Hepatocyte (in vitro differentiated cells): ENCODE measurements at regions not wholly inside any gene's neighbourhood (a gene's known extent, or its start where the extent isn't known, plus 50 kb on each side); places are given as distances from the start of the nearest gene placed in this dataset.

Experiments used
- EZH2 ChIP-seq: fragments of 200-600 bp; sonication (generic); IDR thresholded peaks from 2 replicates; pipeline ENCODE4 v1.6.1; 2016; ENCODE audit warnings: antibody characterized with exemption, mild to moderate bottlenecking, borderline replicate concordance
- EZH2phosphoT487 ChIP-seq: fragments of 200-600 bp; sonication (generic); IDR thresholded peaks from one replicate; pipeline ENCODE4 v1.6.1; 2018; ENCODE audit warnings: antibody characterized with exemption, mild to moderate bottlenecking, low read depth, moderate library complexity; ENCODE audit not compliant: unreplicated experiment, severe bottlenecking
- TF ChIP-seq, protein P1 (sequence below): fragments of 200-600 bp; sonication (generic); IDR thresholded peaks from 2 replicates; pipeline ENCODE4 v1.5.1; 2016; ENCODE audit warnings: antibody characterized with exemption, mild to moderate bottlenecking; ENCODE audit not compliant: poor library complexity

GRCh38 chr21:15255763-15256162, 191.0 kb upstream of the NRIP1 start:
- TF ChIP-seq, protein P1, sequence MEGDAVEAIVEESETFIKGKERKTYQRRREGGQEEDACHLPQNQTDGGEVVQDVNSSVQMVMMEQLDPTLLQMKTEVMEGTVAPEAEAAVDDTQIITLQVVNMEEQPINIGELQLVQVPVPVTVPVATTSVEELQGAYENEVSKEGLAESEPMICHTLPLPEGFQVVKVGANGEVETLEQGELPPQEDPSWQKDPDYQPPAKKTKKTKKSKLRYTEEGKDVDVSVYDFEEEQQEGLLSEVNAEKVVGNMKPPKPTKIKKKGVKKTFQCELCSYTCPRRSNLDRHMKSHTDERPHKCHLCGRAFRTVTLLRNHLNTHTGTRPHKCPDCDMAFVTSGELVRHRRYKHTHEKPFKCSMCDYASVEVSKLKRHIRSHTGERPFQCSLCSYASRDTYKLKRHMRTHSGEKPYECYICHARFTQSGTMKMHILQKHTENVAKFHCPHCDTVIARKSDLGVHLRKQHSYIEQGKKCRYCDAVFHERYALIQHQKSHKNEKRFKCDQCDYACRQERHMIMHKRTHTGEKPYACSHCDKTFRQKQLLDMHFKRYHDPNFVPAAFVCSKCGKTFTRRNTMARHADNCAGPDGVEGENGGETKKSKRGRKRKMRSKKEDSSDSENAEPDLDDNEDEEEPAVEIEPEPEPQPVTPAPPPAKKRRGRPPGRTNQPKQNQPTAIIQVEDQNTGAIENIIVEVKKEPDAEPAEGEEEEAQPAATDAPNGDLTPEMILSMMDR = no peak
- TF ChIP-seq EZH2 (no peak), EZH2phosphoT487 (no peak)
